ENCODE measurements at regions not wholly inside any gene's neighbourhood (a gene's known extent, or its start where the extent isn't known, plus 50 kb on each side); places are given as distances from the start of the nearest gene placed in this dataset.

DNA sequence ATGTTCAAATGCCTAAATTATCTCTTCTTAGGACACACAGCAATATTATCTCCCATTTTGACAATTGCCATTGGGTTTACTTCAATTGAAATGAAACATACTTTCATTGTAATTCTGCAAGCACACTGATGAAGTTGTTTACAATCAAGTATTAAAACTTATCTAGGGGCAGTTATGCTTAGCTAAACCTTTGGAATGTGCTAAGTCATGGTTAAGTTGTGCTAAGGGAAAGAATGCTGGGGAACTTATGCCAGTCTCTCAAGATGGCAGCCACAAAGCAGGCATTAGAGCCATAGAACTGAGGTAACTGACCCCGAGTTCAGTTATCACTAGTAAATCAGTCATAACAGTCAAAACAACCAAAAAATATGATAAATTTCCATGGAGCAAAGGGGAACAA is 59.1 kb upstream of the NT5E start:
- intact Hi-C loops (cut with micrococcal nuclease), result no loop called here
- Mint-ChIP-seq H3K27ac (no peak overlapping the region), H3K27me3 (peaks cover 2% of the 10 kb centered on the region), H3K36me3 (ENCODE audit: low read depth) (no peaks in the 10 kb centered on the region), H3K4me3 (no peak overlapping the region), H3K4me1 (no peaks in the 10 kb centered on the region), H3K9me3 (no peaks in the 10 kb centered on the region)
- ATAC-seq (ENCODE audit: low read depth), result no peak
- CTCF ChIA-PET, result no interaction called here
- DNase-seq, result no peak
- POLR2A ChIA-PET, result no interaction called here
- TF ChIP-seq CTCF (IDR thresholded peaks at IDR 0.05), result no peak

DNA sequence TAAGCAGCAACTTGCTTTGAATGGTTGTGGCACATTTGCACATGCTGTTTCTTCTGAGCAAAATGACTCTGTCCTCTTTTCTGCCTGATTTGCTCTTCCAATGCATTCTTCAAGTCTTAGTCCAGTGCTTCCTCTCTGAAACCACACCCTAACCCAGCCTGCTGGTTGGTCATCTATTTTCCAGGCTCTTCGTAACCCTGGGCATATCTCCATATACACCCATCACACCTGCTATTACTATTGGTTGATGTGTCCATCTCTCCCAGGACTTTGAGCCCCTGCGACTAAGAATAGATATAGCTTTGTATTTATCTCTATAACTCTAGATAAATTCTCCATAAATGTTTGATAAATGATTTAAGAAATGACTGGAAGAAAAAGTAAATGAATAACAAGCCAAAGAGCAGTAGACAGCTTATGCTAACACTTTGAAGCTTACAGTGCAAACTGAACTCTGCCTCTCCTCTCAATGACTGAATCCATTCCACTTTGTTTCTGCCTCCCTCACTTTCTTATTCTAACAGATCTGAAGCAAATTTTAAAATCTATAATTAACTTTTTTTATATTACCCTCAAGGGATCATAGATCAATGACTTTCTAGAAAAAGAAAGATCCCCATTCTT is 59.7 kb upstream of the NT5E start:
- Mint-ChIP-seq H3K4me3 (no peak overlapping the region), H3K4me1 (no peaks in the 10 kb centered on the region), H3K36me3 (ENCODE audit: low read depth) (no peaks in the 10 kb centered on the region), H3K27me3 (peaks cover 4% of the 10 kb centered on the region), H3K9me3 (no peaks in the 10 kb centered on the region), H3K27ac (no peak overlapping the region)
- POLR2A ChIA-PET, result no interaction called here
- ATAC-seq (ENCODE audit: low read depth) (no peak), DNase-seq (no peak)
- no peak for TF ChIP-seq CTCF (IDR thresholded peaks at IDR 0.05)
- CTCF ChIA-PET, result no interaction called here
- intact Hi-C loops (cut with micrococcal nuclease), result no loop called here

- POLR2A ChIA-PET, result no interaction called here
- H3K36me3 Mint-ChIP-seq (ENCODE audit: low read depth), result no peaks in the 10 kb centered on the region
- ATAC-seq (ENCODE audit: low read depth), result no peak
- no peaks in the 10 kb centered on the region for H3K9me3 Mint-ChIP-seq
- no peaks in the 10 kb centered on the region for H3K4me1 Mint-ChIP-seq
- H3K27ac Mint-ChIP-seq, result no peak overlapping the region
- intact Hi-C loops (cut with micrococcal nuclease), result no loop called here
- no peak overlapping the region for H3K4me3 Mint-ChIP-seq
- no peak for DNase-seq
- TF ChIP-seq CTCF (IDR thresholded peaks at IDR 0.05), result no peak
- peaks cover 6% of the 10 kb centered on the region for H3K27me3 Mint-ChIP-seq
- CTCF ChIA-PET, result interaction anchor here (1.6 kb wide), 1 partner anchor 93 kb away, joined by 4 read pairs; no protein-coding TSS in a partner anchor
These were observed 60.6 kb upstream of the NT5E start for GRCh38 chr6:85389151-85389797.

DNA sequence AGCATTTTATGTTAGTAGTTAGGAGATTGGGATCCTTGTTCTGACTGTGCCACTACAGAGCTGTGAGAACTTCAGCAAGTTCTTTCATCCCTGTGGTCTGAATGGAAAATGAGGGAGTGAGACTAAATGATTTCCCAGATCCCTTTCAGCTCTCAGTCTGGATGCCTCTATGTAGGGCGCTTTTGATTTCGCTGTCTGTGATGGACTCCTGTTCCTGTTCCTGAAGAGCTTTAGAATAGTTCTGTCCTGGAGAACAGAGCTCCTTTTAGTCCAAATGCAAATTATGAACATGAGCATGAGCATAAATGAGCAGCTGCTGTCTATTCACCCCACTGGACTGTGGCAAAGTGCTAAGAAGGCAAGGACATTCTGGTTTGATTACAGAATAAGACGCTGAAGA is 61.4 kb upstream of the NT5E start:
- peaks cover 6% of the 10 kb centered on the region for H3K27me3 Mint-ChIP-seq
- no peak for DNase-seq
- intact Hi-C loops (cut with micrococcal nuclease), result no loop called here
- no peak for TF ChIP-seq CTCF (IDR thresholded peaks at IDR 0.05)
- no peaks in the 10 kb centered on the region for H3K4me1 Mint-ChIP-seq
- no peaks in the 10 kb centered on the region for H3K36me3 Mint-ChIP-seq (ENCODE audit: low read depth)
- H3K9me3 Mint-ChIP-seq, result no peaks in the 10 kb centered on the region
- CTCF ChIA-PET, result interaction anchor here (1.6 kb wide), 1 partner anchor 94 kb away, joined by 4 read pairs; no protein-coding TSS in a partner anchor
- no peak for ATAC-seq (ENCODE audit: low read depth)
- H3K27ac Mint-ChIP-seq, result no peak overlapping the region
- POLR2A ChIA-PET, result no interaction called here
- no peak overlapping the region for H3K4me3 Mint-ChIP-seq

DNA sequence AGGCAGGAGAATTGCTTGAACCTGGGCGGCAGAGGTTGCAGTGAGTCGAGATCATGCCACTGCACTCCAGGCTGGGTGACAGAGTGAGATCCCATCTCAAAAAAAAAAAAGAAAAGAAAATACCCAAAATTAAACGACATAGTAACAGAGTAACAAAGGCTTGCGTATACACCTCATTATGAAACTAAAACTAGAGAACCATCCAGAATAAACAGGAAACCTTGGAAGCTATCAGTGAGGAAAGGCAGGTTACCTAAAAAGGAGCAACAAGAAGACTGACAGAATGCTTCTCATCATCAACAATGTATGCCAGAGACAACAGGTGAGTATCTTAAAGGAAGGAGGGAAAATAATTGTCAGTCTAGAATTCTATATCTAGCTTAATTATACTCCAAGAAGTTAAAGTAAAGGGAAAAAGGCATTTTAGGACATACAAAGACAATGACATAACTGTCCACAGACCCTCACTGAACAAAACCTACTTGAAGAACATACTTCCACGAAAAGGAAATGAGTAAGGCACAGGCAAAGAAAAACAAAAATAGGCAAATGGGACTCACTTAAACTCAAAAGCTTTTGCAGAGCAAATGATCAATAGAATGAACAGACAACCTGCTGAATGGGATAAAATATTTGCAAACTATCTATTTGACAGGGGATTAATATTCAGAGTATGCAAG is 64.1 kb upstream of the NT5E start:
- Mint-ChIP-seq H3K27me3 (peaks cover 6% of the 10 kb centered on the region), H3K4me1 (no peaks in the 10 kb centered on the region), H3K4me3 (no peak overlapping the region), H3K36me3 (ENCODE audit: low read depth) (no peaks in the 10 kb centered on the region), H3K9me3 (no peaks in the 10 kb centered on the region), H3K27ac (no peak overlapping the region)
- no peak for TF ChIP-seq CTCF (IDR thresholded peaks at IDR 0.05)
- ATAC-seq (ENCODE audit: low read depth) (no peak), DNase-seq (no peak)
- ChIA-PET POLR2A (no interaction called here), CTCF (no interaction called here)
- intact Hi-C loops (cut with micrococcal nuclease), result no loop called here

All from activated B cell treated with CpG ODN at 0.5 μM for 24 hours (primary cell).